Activated CD8-positive, alpha-beta memory T cell treated with anti-CD3 and anti-CD28 coated beads, Interleukin-2, amount 50 U/mL, for 4 hours (primary cell): ENCODE measurements at regions not wholly inside any gene's neighbourhood (a gene's known extent, or its start where the extent isn't known, plus 50 kb on each side); places are given as distances from the start of the nearest gene placed in this dataset.

Experiments
- DNase-seq: peaks from one replicate; pipeline ENCODE4 v3.0.0-alpha.2; 2020

- no peak for DNase-seq
These were observed 309.7 kb upstream of the NR2F2 start for GRCh38 chr15:96020797-96021196.

- DNase-seq = no peak
These were observed 307.4 kb upstream of the NR2F2 start for GRCh38 chr15:96023081-96023480.

GRCh38 chr15:96027501-96027900 is 303.0 kb upstream of the NR2F2 start:
- DNase-seq = no peak

DNA sequence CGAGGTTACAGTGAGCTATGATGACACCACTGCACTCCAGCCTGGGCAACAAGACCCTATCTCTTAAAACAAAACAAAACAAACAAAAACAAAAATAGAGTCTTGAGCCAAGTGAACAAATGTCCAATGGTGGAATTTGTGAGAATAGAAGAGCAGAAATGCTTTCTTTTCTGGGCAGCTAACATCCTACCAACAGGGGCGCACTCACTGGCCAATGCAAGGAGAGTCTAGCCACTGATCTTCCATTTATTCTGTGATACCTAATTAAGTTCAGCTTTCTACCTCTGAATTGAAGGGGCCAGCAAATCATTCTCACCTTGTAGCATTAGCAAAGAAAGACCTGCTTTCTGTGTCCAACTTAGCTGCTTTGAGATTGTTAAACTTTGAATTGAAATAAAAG is 301.9 kb upstream of the NR2F2 start:
- DNase-seq = no peak

GRCh38 chr15:96029172-96029571 is 301.3 kb upstream of the NR2F2 start:
- DNase-seq = no peak

GRCh38 chr15:96031426-96032110 is 298.9 kb upstream of the NR2F2 start:
- no peak for DNase-seq

GRCh38 chr15:96035091-96035490 is 295.4 kb upstream of the NR2F2 start:
- DNase-seq = no peak

GRCh38 chr15:96035635-96036034 is 294.9 kb upstream of the NR2F2 start:
- no peak for DNase-seq

DNA sequence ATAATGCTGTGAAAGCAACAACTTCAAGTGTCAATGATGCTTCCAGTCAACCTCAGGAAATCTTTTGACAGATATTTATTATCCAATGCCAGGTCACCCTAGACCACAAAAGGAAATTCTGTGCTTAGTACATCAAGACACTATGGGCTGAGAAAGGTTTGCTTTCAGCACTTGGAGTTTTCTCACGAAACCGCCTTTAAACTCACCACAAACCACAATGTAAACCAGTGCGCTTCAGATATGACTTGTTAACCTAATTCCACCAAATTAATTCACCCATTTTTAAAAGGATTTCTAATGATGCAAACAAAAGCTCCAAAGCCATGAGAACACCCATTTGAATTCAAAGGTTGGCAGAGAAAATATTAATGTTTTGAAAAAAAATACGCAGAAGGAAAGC is 292.9 kb upstream of the NR2F2 start:
- DNase-seq = no peak

DNA sequence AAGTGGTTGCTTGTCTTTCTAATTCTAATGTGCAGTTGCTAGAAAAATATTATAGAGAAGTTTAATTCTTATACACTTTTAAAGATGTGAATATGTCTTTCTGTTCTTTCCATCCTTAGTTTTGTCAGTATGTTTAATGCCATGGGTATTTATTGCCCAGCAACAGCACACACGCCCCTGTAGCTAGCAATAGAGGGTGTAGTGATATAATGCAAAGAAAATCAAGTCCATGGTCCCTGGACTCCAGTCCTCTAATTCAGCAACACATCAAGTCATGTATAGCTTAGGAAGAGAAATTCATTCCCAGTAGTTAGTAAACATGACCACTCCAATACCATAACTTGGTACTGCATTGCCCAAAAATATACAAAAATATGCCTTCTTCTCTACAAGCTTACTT is 292.4 kb upstream of the NR2F2 start:
- DNase-seq = no peak

DNA sequence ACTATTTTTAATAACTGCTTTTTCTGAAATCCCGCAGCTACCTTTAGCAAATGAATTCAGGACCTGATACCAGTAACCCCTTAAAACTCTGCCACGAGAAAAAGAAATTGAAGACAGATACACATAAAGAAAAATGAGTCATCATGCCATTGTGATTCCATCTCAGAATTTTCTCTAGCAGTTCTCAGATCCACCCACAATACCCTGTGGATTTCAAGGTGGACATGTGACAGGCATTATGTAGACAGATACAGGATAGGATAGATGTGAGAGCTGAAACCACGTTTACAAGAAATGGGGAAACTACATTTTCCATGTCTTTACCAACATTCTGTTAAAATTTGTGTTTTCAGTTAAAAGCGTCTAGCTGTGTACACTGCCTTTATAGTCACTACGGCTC is 291.9 kb upstream of the NR2F2 start:
- DNase-seq = no peak

DNA sequence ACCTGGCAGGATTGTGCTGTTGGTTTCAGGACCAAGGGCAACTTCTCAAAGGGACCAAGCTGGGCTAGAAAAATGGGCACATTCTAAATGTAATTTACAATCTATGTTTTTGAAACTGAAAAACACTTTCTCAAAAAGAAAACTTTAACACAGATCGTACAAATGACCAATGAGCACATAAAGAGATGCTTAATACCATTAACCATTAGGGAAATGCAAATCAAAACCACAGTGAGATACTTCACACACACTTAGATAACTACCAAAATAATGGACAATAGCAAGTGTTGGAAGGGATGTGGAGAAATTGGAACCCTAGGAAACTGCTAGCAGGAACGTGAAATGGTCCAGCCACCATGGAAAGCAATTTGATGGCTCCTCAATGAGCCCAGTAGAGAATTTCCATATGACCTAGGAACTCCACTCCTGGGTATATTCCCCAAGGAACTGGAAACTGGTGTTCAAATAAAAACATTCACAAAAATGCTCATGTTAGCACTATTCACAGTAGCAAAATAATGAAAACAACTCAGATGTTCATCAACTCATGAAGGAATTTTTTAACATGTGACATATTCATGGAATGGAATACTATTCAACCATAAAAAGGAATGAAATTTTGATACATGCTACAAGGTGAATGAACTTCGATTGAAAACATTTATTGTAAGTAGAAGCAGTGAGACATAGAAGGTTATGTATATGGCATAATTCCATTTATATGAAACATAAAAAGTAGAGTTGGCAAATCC is 288.3 kb upstream of the NR2F2 start:
- no peak for DNase-seq

GRCh38 chr15:96042734-96043224 is 287.7 kb upstream of the NR2F2 start:
- no peak for DNase-seq

GRCh38 chr15:96043591-96044171 is 286.8 kb upstream of the NR2F2 start:
- DNase-seq = no peak

- no peak for DNase-seq
These were observed 283.8 kb upstream of the NR2F2 start for GRCh38 chr15:96046620-96047240.

- no peak for DNase-seq
These were observed 283.1 kb upstream of the NR2F2 start for GRCh38 chr15:96047255-96047931.

GRCh38 chr15:96049323-96049722 is 281.2 kb upstream of the NR2F2 start:
- DNase-seq = no peak

GRCh38 chr15:96049766-96050165 is 280.7 kb upstream of the NR2F2 start:
- no peak for DNase-seq

DNA sequence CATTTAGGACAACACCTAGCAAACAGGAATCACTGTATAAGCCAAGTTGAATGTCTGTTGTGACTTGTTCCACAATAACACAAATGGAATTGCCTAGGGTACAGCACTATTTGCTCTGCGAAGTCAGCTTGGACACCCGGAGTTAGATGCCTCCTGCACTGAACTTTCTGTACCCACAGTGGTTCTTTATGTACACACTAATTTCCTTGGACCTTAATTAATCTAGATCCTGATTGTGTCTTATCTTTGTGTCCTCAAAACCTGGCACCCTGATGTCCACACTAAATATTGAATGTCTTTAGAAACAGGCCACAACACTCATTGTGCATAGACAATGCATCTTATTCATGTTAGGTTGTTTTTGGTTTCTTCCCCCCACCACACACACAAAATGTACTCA is 278.9 kb upstream of the NR2F2 start:
- DNase-seq = no peak

GRCh38 chr15:96052154-96052553 is 278.3 kb upstream of the NR2F2 start:
- DNase-seq = no peak

- no peak for DNase-seq
These were observed 277.9 kb upstream of the NR2F2 start for GRCh38 chr15:96052572-96053030.

- no peak for DNase-seq
These were observed 277.3 kb upstream of the NR2F2 start for GRCh38 chr15:96053031-96053780.
